Naive thymus-derived CD8-positive, alpha-beta T cell (primary cell): ENCODE measurements at regions not wholly inside any gene's neighbourhood (a gene's known extent, or its start where the extent isn't known, plus 50 kb on each side); places are given as distances from the start of the nearest gene placed in this dataset.

Source experiments
- ATAC-seq, 2 donors: fragments of 150-1000 bp; cut with Tn5 transposase in 1 of 2; sonication (Bioruptor Pico), chemical (Tn5 transposase) in 1 of 2; 1 replicate in 1 of 2; 2 replicates in 1 of 2; pipeline ENCODE4 v1.10.0; 2021; ENCODE audit warnings: mild to moderate bottlenecking in 2 of 2, moderate library complexity in 2 of 2
- POLR2A ChIA-PET: fragments of 350-600 bp; sonication (Branson Sonifier 250); formaldehyde crosslinking; loops from one replicate; lab custom pipeline; 2021; ENCODE audit warnings: antibody characterized with exemption; lab: Charles Lee
- DNase-seq, 10 donors: peaks; one replicate each; pipeline versions ENCODE4 v3.0.0 to v3.0.0-alpha.2; 2020 to 2022
- H3K27ac Mint-ChIP-seq, 10 donors: one replicate each; pipeline ENCODE4 v1.8.0; 2020 to 2022; ENCODE audit warnings: mild to moderate bottlenecking in 10 of 10, mixed read lengths in 10 of 10, moderate library complexity in 4 of 10, inconsistent platforms in 1 of 10
- H3K27me3 Mint-ChIP-seq, 5 donors: one replicate each; pipeline ENCODE4 v1.8.0; 2021 to 2022; ENCODE audit warnings: mixed read lengths in 5 of 5
- H3K36me3 Mint-ChIP-seq, 3 donors: one replicate each; pipeline ENCODE4 v1.8.0; 2020 to 2022; ENCODE audit warnings: mixed read lengths in 3 of 3, mild to moderate bottlenecking in 2 of 3, inconsistent platforms in 1 of 3
- H3K4me1 Mint-ChIP-seq, 4 donors: one replicate each; pipeline ENCODE4 v1.8.0; 2021 to 2022; ENCODE audit warnings: mixed read lengths in 4 of 4
- H3K4me3 Mint-ChIP-seq, 10 donors: one replicate each; pipeline ENCODE4 v1.8.0; 2020 to 2022; ENCODE audit warnings: mild to moderate bottlenecking in 10 of 10, mixed read lengths in 10 of 10, moderate library complexity in 6 of 10, inconsistent platforms in 1 of 10
- H3K9me3 Mint-ChIP-seq, 9 donors: one replicate each; pipeline ENCODE4 v1.8.0; 2020 to 2022; ENCODE audit warnings: mixed read lengths in 9 of 9, mild to moderate bottlenecking in 3 of 9, inconsistent platforms in 1 of 9, moderate library complexity in 1 of 9

DNA sequence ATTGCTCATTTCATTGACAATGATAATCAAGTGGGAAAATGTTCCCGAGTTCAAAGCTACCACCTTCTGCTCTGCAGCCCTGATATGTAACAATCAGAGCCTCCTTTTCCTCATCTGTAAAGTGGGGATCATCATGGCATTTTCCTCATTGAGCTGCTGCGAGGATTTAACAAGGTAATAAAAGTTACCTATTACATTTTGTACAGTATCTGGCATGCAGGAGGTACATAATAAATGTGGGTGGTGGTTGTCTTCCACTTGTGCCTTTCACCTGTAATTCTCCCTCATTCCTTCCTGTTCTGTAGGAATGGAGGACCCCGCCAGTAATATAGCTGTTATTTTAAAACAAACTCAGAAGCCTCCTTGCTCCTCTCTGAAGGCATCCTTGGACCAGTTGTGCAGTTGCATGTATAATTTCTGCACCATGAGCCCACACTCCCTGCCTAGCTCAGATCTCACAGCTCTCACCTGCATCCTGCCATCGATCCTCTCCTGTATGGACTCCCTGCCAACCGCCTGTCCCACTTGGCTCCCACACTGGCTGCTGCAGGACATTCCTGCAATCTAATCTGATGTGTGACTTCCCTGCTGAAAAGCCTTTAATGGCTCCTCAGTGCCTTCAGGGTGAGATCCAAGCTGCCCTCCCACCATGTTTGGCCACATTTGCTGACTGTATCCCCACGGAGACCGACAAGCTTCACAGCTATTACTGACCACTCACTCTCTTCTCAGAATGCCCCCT, 350.4 kb downstream of the EN1 start:
- H3K4me3 Mint-ChIP-seq, result no peak overlapping the region
- POLR2A ChIA-PET, result no interaction called here
- H3K27ac Mint-ChIP-seq, result no peak overlapping the region
- no peak for DNase-seq
- H3K9me3 Mint-ChIP-seq, result peaks cover 0 to 4% (median 1%) of the 10 kb centered on the region in 9 donors
- no peaks in the 10 kb centered on the region for H3K4me1 Mint-ChIP-seq
- peaks cover 5 to 45% (median 13%) of the 10 kb centered on the region in 5 donors for H3K27me3 Mint-ChIP-seq
- no peaks in the 10 kb centered on the region for H3K36me3 Mint-ChIP-seq
- ATAC-seq, result no peak

DNA sequence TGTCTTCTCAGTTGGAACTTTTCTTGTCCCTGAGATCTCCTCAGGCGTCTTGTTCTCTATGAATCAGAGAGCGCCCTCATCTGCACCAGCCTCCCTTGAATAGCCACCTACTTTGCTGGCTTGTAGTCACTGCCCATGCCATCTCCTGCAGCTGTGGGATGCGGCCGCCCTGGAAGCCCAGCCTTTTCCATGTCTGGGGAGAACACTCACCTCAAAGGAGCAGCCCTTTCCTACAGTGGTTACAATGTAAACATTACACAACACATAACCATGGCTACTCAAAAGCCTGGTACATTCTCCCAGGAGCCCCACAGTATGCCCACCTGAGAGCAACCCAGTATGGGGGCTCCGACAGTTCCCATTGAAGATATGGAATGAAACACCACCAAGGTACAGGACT, 351.0 kb downstream of the EN1 start:
- Mint-ChIP-seq H3K9me3 (peaks cover 0 to 7% (median 4%) of the 10 kb centered on the region in 9 donors), H3K4me1 (no peaks in the 10 kb centered on the region), H3K27ac (no peak overlapping the region), H3K4me3 (no peak overlapping the region), H3K27me3 (peaks cover 6 to 44% (median 15%) of the 10 kb centered on the region in 5 donors), H3K36me3 (no peaks in the 10 kb centered on the region)
- DNase-seq, result no peak
- ATAC-seq, result no peak
- POLR2A ChIA-PET, result no interaction called here

DNA sequence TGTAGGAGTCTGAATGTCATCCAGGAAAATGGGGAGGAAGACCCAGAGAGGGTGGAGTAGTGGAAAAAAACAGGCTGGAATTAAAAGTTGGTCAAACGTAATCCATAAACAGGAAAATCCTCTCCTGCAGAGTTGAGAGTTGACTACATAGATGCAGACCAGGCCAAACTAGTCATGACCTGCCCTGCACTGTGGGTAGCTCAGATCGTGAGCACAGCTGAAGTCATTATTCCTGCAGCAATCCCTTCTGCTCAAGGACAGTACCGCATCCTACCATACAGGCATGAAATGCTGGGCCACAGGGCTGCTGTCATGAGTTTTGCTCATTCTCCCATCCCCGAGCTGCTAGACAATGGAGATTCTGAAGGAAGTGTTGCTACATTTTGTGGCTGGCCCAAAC, 352.2 kb downstream of the EN1 start:
- Mint-ChIP-seq H3K9me3 (peaks cover 0 to 10% (median 4%) of the 10 kb centered on the region in 9 donors), H3K36me3 (no peaks in the 10 kb centered on the region), H3K27me3 (peaks cover 7 to 43% (median 17%) of the 10 kb centered on the region in 5 donors), H3K27ac (no peak overlapping the region), H3K4me1 (no peaks in the 10 kb centered on the region), H3K4me3 (no peak overlapping the region)
- POLR2A ChIA-PET, result no interaction called here
- DNase-seq (no peak), ATAC-seq (no peak)

DNA sequence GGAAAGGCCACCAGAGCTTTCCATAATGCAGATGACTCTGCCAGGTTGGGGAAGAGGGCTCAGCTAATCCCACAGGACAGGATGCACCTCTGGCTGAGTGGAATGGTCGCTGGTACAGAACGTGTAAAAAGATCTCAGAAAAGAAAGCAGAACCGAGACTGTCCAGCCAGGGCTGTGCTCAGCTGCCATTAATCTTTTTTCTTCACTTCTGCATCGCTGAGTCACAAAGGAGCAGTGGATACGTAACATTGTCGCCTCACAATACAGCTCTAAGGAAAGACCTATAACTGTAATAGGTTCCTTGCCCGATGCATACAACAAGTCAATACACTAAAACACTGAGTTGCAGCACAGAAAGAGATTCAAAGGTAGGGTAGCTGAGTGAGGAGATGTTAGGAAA, 354.2 kb downstream of the EN1 start:
- Mint-ChIP-seq H3K27me3 (peaks cover 8 to 57% (median 20%) of the 10 kb centered on the region in 5 donors), H3K4me1 (no peaks in the 10 kb centered on the region), H3K36me3 (no peaks in the 10 kb centered on the region), H3K27ac (no peak overlapping the region), H3K9me3 (peaks cover 0 to 10% (median 5%) of the 10 kb centered on the region in 9 donors), H3K4me3 (no peak overlapping the region)
- POLR2A ChIA-PET, result no interaction called here
- DNase-seq (no peak), ATAC-seq (no peak)

DNA sequence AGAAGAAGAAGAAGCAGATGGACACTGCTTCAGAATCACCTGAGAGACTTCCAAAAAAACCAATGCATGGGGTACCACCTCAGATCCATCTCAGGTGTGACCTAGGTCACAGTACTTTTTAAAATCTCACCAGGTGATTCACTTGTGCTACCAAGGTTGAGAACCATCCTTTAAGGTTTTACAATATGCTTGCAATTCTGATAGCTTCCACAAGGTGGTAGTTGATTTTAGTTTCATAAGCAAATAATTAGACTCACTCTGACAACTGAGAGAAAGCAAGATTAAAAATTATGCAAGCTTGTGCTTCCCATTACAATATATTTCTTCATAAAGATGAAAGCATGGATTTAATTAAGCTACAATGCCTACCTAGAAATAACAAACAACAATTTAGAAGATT, 355.1 kb downstream of the EN1 start:
- DNase-seq (no peak), ATAC-seq (no peak)
- Mint-ChIP-seq H3K27me3 (peaks cover 6 to 50% (median 17%) of the 10 kb centered on the region in 5 donors), H3K27ac (no peak overlapping the region), H3K4me3 (no peak overlapping the region), H3K4me1 (no peaks in the 10 kb centered on the region), H3K36me3 (no peaks in the 10 kb centered on the region), H3K9me3 (peaks cover 0 to 10% (median 5%) of the 10 kb centered on the region in 9 donors)
- POLR2A ChIA-PET, result no interaction called here

DNA sequence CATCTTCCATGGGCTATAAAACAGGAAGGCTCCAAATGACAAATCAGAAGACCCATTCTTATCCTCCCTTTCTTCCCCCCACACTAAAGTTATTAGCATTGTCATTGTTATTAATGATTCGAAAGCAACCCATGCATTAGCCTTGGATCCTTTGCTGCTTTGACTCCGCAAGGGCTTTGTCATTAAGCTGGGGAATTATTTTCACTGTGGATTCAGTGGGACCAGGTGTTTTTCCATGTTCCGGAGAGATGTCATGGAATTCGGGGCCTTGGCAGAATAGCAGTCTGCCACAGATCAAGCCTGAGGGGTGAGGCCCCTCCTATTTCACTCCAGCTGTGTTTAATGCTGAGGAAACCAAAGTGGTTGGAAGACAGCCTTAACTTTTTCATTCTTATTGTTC, 357.1 kb downstream of the EN1 start:
- DNase-seq, result no peak
- Mint-ChIP-seq H3K4me1 (no peaks in the 10 kb centered on the region), H3K9me3 (peaks cover 0 to 10% (median 6%) of the 10 kb centered on the region in 9 donors), H3K27ac (no peak overlapping the region), H3K27me3 (peaks cover 3 to 36% (median 13%) of the 10 kb centered on the region in 5 donors), H3K36me3 (peaks cover 0 to 2% (median 0%) of the 10 kb centered on the region in 3 donors), H3K4me3 (no peak overlapping the region)
- no peak for ATAC-seq
- POLR2A ChIA-PET, result no interaction called here

DNA sequence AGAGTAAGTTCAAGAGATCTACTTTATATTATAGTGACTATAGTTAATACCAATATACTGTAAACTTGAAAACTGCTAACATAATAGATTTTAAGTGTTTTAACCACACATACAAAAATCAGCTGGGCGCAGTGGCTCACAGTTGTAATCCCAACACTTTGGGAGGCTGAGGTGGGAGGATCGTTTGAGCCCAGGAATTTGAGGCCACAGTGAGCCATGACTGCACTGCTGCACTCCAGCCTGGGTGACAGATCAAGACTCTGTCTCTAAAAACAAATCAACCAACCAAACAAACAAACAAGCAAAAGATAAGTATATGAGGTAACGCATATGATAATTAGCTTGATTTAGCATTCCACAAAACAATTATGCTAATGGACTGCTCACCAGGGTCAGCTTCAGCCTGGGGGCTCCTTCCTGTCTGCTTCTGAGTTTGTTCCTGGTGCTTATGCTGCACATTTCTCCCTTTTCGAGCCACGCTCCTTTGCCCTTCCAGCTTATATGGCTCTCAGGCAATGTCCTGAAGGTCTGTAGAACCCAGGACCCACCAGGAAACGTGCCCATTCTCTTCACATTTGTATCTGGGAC, 357.6 kb downstream of the EN1 start:
- ATAC-seq (no peak), DNase-seq (no peak)
- Mint-ChIP-seq H3K9me3 (peaks cover 0 to 10% (median 6%) of the 10 kb centered on the region in 9 donors), H3K36me3 (peaks cover 0 to 2% (median 0%) of the 10 kb centered on the region in 3 donors), H3K4me3 (no peak overlapping the region), H3K4me1 (no peaks in the 10 kb centered on the region), H3K27me3 (peaks cover 3 to 36% (median 13%) of the 10 kb centered on the region in 5 donors), H3K27ac (no peak overlapping the region)
- POLR2A ChIA-PET, result interaction anchor here (0.6 kb wide), 1 partner anchor 90 kb away, joined by 3 read pairs; no protein-coding TSS in a partner anchor

DNA sequence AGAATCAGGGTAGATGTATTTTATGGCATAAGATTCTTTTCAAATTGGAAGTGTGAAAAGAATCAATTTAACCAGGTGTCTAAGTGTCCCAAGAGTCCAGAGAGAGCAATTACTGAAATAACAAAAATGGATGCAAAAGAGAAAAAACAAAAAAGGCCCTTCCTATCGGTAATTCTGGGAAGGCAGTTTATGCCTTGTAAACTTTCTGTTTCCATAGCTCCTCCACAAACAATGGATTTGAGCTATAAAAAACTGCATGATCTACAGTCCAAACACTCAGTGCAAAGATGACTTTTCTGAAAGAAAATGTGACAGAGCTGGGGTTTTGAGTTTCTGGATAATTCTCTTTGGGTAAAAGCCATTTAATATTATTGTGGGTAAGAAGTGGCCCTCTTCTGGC, 366.1 kb downstream of the EN1 start:
- ATAC-seq, result no peak
- Mint-ChIP-seq H3K36me3 (peaks cover 0 to under 1% (median 0%) of the 10 kb centered on the region in 3 donors), H3K27ac (no peak overlapping the region), H3K4me3 (no peak overlapping the region), H3K4me1 (no peaks in the 10 kb centered on the region), H3K27me3 (peaks cover 2 to 29% (median 13%) of the 10 kb centered on the region in 5 donors), H3K9me3 (peaks cover 0 to 3% (median 0%) of the 10 kb centered on the region in 9 donors)
- DNase-seq, result no peak
- POLR2A ChIA-PET, result no interaction called here

DNA sequence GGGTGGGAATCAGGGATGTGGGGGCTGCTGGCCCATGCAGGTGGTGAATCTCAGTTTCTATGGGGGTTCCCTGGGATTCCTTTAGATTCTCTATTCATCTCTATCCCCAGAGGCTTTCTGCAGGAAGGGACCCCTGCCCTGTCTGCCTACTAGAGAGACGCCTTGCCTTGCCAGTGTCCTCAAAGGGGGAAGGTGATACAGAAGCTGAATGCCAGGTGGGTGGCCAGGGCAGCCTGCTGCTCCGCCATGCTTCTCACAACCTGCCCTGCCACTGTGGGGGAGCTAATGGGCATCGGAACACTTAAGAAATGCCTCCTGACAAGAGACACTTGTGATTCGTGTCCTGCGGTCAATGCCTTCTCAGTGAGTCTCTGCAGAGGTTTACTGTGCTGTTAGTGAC, 368.4 kb downstream of the EN1 start:
- no peak overlapping the region for H3K27ac Mint-ChIP-seq
- ATAC-seq, result no peak
- no peak for DNase-seq
- no peaks in the 10 kb centered on the region for H3K36me3 Mint-ChIP-seq
- H3K27me3 Mint-ChIP-seq, result peaks cover 2 to 36% (median 16%) of the 10 kb centered on the region in 5 donors
- H3K4me1 Mint-ChIP-seq, result no peaks in the 10 kb centered on the region
- no peak overlapping the region for H3K4me3 Mint-ChIP-seq
- H3K9me3 Mint-ChIP-seq, result no peaks in the 10 kb centered on the region
- POLR2A ChIA-PET, result no interaction called here

DNA sequence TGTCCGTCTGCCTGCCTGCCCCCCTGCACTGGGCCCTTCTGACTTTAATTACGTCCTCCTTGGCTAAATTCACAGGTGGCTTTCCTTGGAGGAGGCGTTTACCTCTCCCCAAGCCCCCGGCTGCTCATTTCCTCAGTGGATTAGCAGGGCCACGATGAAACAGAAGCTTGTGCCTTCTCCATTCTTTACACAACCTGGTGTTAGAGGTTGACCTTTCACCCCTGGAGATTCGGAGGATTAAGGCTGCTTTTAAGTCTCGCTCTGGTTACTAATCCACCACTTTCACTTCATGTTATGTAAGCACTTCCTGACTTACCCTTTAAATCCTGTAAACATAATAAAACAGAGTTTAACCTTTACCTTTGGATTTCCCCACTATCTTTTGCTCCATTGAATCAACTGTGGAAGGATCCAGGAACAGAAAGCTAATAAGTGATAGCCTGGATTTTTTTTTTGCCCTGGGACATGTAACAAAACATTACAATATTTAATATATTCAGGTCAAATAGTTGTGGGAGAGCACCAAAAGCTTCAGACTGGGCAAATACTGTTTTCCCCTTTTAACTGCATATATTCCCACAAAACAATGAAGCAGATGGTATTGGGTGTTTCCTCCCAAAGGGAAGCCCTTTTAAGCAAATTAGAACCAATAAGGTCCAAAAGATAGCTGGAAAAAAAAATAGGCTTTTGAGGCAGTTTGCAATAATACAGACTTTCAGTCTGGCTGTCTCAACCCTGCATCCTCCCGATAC, 370.2 kb downstream of the EN1 start:
- DNase-seq (no peak), ATAC-seq (no peak)
- no peaks in the 10 kb centered on the region for H3K4me1 Mint-ChIP-seq
- peaks cover 2 to 36% (median 16%) of the 10 kb centered on the region in 5 donors for H3K27me3 Mint-ChIP-seq
- H3K27ac Mint-ChIP-seq, result peak overlapping the region in 1 of 10 donors; percentile 26
- POLR2A ChIA-PET, result no interaction called here
- H3K4me3 Mint-ChIP-seq, result no peak overlapping the region
- no peaks in the 10 kb centered on the region for H3K9me3 Mint-ChIP-seq
- no peaks in the 10 kb centered on the region for H3K36me3 Mint-ChIP-seq

DNA sequence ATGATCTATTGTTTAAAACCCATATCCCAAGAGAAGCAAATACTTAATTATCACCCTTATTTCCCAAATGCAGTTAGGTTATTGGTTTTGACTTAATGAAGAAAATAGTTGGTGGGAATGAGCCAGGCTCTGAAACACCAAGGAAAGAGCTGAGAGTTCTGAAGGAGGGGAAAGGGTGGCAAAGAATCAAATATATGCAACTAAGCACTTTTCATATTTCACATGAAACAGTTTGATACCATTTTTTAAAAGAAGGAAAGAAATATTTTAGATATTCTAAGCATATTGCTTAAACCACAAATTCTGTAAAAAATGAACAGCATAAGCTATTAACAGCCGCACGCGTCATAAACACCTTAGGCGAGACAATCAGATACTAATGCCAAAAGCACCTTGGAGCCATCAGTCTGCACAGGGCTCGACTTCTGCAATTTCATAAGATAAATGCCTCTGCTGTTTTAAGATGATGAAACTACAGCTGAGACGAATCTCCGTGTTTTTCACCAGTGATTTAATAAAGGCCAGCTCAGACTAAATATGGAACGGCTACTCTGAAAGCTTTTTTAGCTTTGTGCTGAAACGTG, 371.7 kb downstream of the EN1 start:
- no peak for DNase-seq
- Mint-ChIP-seq H3K9me3 (no peaks in the 10 kb centered on the region), H3K4me1 (no peaks in the 10 kb centered on the region)

DNA sequence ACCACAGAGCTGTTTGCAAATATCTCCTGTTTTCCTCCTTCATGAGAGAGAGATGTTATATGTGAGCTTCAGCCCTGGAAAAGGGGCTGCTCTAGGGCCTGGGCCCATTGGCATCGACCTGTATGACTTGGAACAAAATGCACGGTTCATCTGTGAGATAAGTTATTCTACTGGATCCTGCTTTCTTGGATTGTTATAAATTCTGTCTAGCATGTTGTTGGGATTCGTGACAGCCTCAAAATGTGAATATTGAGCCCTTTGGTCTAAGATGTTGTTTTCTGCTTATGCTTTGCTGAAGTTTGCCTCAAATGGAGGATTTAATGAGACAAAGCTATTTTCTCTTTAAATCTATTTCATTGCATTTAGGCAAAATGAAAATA, 372.9 kb downstream of the EN1 start:
- H3K4me3 Mint-ChIP-seq, result no peak overlapping the region
- H3K9me3 Mint-ChIP-seq, result no peaks in the 10 kb centered on the region
- POLR2A ChIA-PET, result no interaction called here
- no peaks in the 10 kb centered on the region for H3K4me1 Mint-ChIP-seq
- peaks cover under 1 to 36% (median 16%) of the 10 kb centered on the region in 5 donors for H3K27me3 Mint-ChIP-seq
- ATAC-seq (no peak), DNase-seq (no peak)
- H3K36me3 Mint-ChIP-seq, result no peaks in the 10 kb centered on the region
- H3K27ac Mint-ChIP-seq, result no peak overlapping the region

More for the DNA sequence above, 371.7 kb downstream of the EN1 start:
- POLR2A ChIA-PET, result no interaction called here
- Mint-ChIP-seq H3K36me3 (no peaks in the 10 kb centered on the region), H3K27ac (no peak overlapping the region), H3K27me3 (peaks cover 2 to 36% (median 16%) of the 10 kb centered on the region in 5 donors), H3K4me3 (no peak overlapping the region)
- no peak for ATAC-seq
